ENCODE measurements at regions not wholly inside any gene's neighbourhood (a gene's known extent, or its start where the extent isn't known, plus 50 kb on each side); places are given as distances from the start of the nearest gene placed in this dataset.
"Not testable (repeated sequence)": the region's sequence is repeated elsewhere in the genome, so short reads cannot be mapped to it uniquely, and the experiment has no call there.

DNA sequence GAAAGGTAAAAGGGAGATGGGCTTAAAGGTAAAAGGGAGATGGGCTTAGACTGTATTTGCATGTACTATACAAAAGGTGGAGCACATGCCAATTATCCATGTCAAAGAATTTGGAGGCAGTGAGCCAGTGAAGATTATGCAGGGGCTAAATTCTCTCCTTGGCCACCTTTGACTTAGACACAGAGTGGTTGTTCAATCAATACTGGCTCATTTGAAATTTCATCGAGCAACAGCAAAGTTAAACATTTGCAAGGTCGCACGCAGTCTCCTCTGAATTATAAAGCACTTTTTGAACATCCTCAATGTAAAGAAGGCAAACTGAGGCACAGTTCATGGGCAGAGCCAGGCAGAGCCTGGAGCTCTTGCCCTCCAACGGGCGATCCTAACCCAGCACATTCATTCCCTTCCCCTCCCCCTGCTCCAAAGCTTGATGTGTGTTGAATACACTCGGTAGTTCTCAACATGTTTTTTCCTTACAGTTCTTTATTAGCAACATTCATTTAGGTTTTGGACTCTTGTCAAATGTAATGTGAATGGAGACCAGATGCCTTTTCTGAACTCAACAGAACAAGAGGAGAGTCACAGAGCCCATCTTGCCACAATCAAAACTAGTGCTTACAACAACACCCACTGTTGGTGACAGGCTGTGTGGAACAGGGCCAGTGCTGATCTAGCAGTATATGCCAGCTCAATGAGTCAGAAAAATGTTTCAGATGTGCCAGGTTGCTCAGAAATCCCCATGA, 169.7 kb upstream of the G2E3 start:
- Histone ChIP-seq H3K9me3 (ENCODE audit: control insufficient read depth, low read length) (no peaks in the 10 kb centered on the region), H3K4me1 (ENCODE audit: control insufficient read depth, insufficient read depth, low read length, poor library complexity, severe bottlenecking) (no peaks in the 10 kb centered on the region)
- 79 to 96% methylated on average over 3 of the region's 6 CpGs for WGBS, 2 experiments (ENCODE audit: insufficient coverage in 2 of 2)

GRCh38 chr14:30389877-30390385, 169.0 kb upstream of the G2E3 start:
- whole genome bisulfite sequencing, 2 experiments (ENCODE audit: insufficient coverage in 2 of 2): 70 to 81% methylated on average over 3 of the region's 4 CpGs
- Histone ChIP-seq H3K4me3 (ENCODE audit: extremely low read depth, insufficient read depth, low read length, poor library complexity, severe bottlenecking) (no peak overlapping the region), H3K27ac (ENCODE audit: low read depth, low read length, severe bottlenecking) (no peak overlapping the region), H3K9me3 (ENCODE audit: control insufficient read depth, low read length) (no peaks in the 10 kb centered on the region), H3K4me1 (ENCODE audit: control insufficient read depth, insufficient read depth, low read length, poor library complexity, severe bottlenecking) (no peaks in the 10 kb centered on the region), H3K36me3 (ENCODE audit: control insufficient read depth, insufficient read depth, low read length) (no peaks in the 10 kb centered on the region)

More for the DNA sequence above, 169.7 kb upstream of the G2E3 start:
- Histone ChIP-seq H3K27ac (ENCODE audit: low read depth, low read length, severe bottlenecking) (no peak overlapping the region), H3K36me3 (ENCODE audit: control insufficient read depth, insufficient read depth, low read length) (no peaks in the 10 kb centered on the region), H3K4me3 (ENCODE audit: extremely low read depth, insufficient read depth, low read length, poor library complexity, severe bottlenecking) (no peak overlapping the region)

DNA sequence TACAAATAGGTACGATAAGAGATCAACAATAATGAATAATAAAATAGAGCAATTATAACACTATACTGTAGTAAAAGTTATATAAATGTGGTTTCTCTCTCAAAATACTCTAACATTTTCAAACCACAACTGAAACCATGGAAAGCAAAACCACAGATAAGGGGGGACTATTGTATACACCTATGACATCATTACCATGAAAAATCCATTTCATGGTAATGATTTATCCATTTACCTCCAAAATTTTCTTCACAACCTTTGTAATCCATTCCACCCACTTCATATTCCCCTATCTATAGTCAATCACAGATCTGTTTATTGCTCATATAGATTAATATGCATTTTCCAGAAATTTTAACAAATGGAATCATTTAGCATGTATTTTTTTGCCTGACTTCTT, 163.9 kb upstream of the G2E3 start:
- WGBS, 2 experiments (ENCODE audit: insufficient coverage in 2 of 2): no CpG with 5 or more reads among the region's 1 CpG
- H3K36me3 ChIP-seq (ENCODE audit: control insufficient read depth, insufficient read depth, low read length): no peaks in the 10 kb centered on the region
- H3K4me1 ChIP-seq (ENCODE audit: control insufficient read depth, insufficient read depth, low read length, poor library complexity, severe bottlenecking): no peaks in the 10 kb centered on the region

DNA sequence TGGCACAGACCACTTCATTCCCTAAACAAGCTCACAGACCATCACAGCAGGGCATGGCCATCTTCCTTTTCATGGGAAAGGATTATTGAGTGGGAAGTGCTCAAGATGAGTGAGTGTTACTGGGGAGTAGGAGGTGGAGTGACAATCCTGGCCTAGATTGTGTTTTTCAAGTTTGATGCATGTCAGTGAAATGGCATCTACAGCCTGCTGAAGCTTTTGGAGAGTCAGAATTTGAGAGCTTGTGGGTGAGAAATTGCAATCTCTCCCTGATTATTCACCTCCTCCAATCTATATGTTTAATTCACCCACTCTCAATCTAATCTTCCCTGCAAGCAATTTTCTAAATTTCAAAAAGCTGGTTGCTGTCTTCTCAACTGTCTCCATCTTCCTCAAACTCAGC, 156.1 kb upstream of the G2E3 start:
- no peak overlapping the region for H3K4me3 ChIP-seq (ENCODE audit: extremely low read depth, insufficient read depth, low read length, poor library complexity, severe bottlenecking)
- H3K4me1 ChIP-seq (ENCODE audit: control insufficient read depth, insufficient read depth, low read length, poor library complexity, severe bottlenecking): no peaks in the 10 kb centered on the region
- H3K36me3 ChIP-seq (ENCODE audit: control insufficient read depth, insufficient read depth, low read length): no peaks in the 10 kb centered on the region
- no peaks in the 10 kb centered on the region for H3K9me3 ChIP-seq (ENCODE audit: control insufficient read depth, low read length)
- no peak overlapping the region for H3K27ac ChIP-seq (ENCODE audit: low read depth, low read length, severe bottlenecking)

More for the DNA sequence above, 163.9 kb upstream of the G2E3 start:
- H3K27ac ChIP-seq (ENCODE audit: low read depth, low read length, severe bottlenecking): no peak overlapping the region
- H3K9me3 ChIP-seq (ENCODE audit: control insufficient read depth, low read length): no peaks in the 10 kb centered on the region
- no peak overlapping the region for H3K4me3 ChIP-seq (ENCODE audit: extremely low read depth, insufficient read depth, low read length, poor library complexity, severe bottlenecking)

DNA sequence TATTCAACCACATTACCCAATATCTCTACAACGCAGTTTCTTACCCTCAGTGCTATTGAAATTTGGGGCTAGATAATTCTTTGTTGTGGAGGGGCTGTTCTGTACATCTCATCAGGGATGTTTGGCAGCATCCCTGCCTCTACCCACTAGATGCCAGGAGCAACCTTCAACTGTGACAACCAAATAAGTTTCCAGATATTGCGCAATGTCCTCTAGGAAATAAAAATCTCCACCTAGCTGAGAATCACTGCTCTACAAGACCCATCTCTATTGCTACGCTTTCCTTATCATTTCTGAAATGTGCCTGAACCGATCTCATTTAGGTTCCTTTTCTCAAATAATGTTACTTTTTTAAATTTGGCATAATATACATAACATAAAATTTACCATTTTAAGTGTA, 155.2 kb upstream of the G2E3 start:
- no peak overlapping the region for H3K4me3 ChIP-seq (ENCODE audit: extremely low read depth, insufficient read depth, low read length, poor library complexity, severe bottlenecking)
- no peaks in the 10 kb centered on the region for H3K36me3 ChIP-seq (ENCODE audit: control insufficient read depth, insufficient read depth, low read length)
- 90 to 100% methylated on average over 1 of the region's 4 CpGs for WGBS, 2 experiments (ENCODE audit: insufficient coverage in 2 of 2)
- H3K4me1 ChIP-seq (ENCODE audit: control insufficient read depth, insufficient read depth, low read length, poor library complexity, severe bottlenecking): no peaks in the 10 kb centered on the region
- H3K9me3 ChIP-seq (ENCODE audit: control insufficient read depth, low read length): no peaks in the 10 kb centered on the region
- no peak overlapping the region for H3K27ac ChIP-seq (ENCODE audit: low read depth, low read length, severe bottlenecking)

DNA sequence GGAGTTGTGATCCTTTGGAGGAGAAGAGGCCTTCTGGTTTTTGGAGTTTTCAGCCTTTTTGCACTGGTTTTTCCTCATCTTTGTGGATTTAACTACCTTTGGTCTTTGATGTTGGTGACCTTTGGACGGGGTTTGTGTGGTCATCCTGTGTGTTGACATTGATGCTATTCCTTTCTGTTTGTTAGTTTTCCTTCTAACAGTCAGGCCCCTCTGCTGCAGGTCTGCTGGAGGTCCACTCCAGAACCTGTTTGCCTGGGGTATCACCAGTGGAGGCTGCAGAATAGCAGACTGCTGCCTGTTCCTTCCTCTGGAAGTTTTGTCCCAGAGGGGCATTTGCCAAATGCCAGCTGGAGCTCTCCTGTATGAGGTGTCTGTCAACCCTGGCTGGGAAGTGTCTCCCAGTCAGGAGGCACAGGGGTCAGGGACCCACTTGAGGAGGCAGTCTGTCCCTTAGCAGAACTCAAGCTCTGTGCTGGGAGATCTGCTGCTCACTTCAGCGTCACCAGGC, 149.4 kb upstream of the G2E3 start:
- H3K27ac ChIP-seq (ENCODE audit: low read depth, low read length, severe bottlenecking); H3K4me1 ChIP-seq (ENCODE audit: control insufficient read depth, insufficient read depth, low read length, poor library complexity, severe bottlenecking); H3K36me3 ChIP-seq (ENCODE audit: control insufficient read depth, insufficient read depth, low read length); H3K9me3 ChIP-seq (ENCODE audit: control insufficient read depth, low read length); H3K4me3 ChIP-seq (ENCODE audit: extremely low read depth, insufficient read depth, low read length, poor library complexity, severe bottlenecking): not testable (repeated sequence)
- WGBS, 2 experiments (ENCODE audit: insufficient coverage in 2 of 2): 94 to 100% methylated on average over 2 of the region's 2 CpGs

DNA sequence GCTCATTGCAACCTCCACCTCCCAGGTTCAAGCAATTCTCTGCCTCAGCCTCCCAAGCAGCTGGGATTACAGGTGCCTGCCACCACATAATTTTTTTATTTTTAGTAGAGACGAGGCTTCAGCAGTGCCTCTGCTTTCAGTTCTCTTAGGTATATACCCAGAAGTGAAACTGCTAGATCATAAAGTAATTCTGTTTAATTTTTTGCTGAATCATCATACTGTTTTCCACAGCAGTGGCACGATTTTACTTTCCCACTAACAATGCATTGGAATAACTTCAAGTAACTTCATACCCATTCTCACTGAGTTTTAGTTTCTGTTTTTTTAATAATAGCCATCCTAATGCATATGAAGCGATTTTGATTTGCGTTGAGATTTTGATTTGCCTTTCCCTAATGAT, 148.0 kb upstream of the G2E3 start:
- Histone ChIP-seq H3K4me3 (ENCODE audit: extremely low read depth, insufficient read depth, low read length, poor library complexity, severe bottlenecking) (no peak overlapping the region), H3K4me1 (ENCODE audit: control insufficient read depth, insufficient read depth, low read length, poor library complexity, severe bottlenecking) (no peaks in the 10 kb centered on the region), H3K36me3 (ENCODE audit: control insufficient read depth, insufficient read depth, low read length) (no peaks in the 10 kb centered on the region), H3K9me3 (ENCODE audit: control insufficient read depth, low read length) (no peaks in the 10 kb centered on the region), H3K27ac (ENCODE audit: low read depth, low read length, severe bottlenecking) (no peak overlapping the region)
- no CpG with 5 or more reads among the region's 4 CpGs for WGBS, 2 experiments (ENCODE audit: insufficient coverage in 2 of 2)

DNA sequence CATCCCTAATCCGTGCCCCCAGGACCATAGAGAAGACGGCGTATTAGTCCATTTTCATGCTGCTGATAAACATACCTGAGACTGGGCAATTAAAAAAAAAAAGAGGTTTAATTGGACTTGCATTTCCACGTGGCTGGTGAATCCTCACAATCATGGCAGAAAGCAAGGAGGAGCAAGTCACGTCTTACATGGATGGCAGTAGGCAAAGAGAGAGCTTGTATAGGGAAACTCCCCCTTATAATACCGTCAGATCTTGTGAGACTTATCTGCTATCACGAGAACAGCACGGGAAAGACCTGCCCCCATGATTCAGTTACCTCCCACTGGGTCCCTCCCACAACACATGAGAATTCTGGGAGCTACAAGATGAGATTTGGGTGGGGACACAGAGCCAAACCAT, 145.8 kb upstream of the G2E3 start:
- not testable (repeated sequence) for H3K4me1 ChIP-seq (ENCODE audit: control insufficient read depth, insufficient read depth, low read length, poor library complexity, severe bottlenecking); H3K27ac ChIP-seq (ENCODE audit: low read depth, low read length, severe bottlenecking); H3K4me3 ChIP-seq (ENCODE audit: extremely low read depth, insufficient read depth, low read length, poor library complexity, severe bottlenecking); H3K36me3 ChIP-seq (ENCODE audit: control insufficient read depth, insufficient read depth, low read length); H3K9me3 ChIP-seq (ENCODE audit: control insufficient read depth, low read length)
- WGBS, 2 experiments (ENCODE audit: insufficient coverage in 2 of 2): 94 to 95% methylated on average over 3 to 4 of the region's 8 CpGs

GRCh38 chr14:30417121-30417520, 141.8 kb upstream of the G2E3 start:
- Histone ChIP-seq H3K9me3 (ENCODE audit: control insufficient read depth, low read length) (no peaks in the 10 kb centered on the region), H3K36me3 (ENCODE audit: control insufficient read depth, insufficient read depth, low read length) (no peaks in the 10 kb centered on the region), H3K4me1 (ENCODE audit: control insufficient read depth, insufficient read depth, low read length, poor library complexity, severe bottlenecking) (no peaks in the 10 kb centered on the region), H3K27ac (ENCODE audit: low read depth, low read length, severe bottlenecking) (no peak overlapping the region), H3K4me3 (ENCODE audit: extremely low read depth, insufficient read depth, low read length, poor library complexity, severe bottlenecking) (no peak overlapping the region)
- WGBS, 2 experiments (ENCODE audit: insufficient coverage in 2 of 2): no CpG with 5 or more reads among the region's 1 CpG

DNA sequence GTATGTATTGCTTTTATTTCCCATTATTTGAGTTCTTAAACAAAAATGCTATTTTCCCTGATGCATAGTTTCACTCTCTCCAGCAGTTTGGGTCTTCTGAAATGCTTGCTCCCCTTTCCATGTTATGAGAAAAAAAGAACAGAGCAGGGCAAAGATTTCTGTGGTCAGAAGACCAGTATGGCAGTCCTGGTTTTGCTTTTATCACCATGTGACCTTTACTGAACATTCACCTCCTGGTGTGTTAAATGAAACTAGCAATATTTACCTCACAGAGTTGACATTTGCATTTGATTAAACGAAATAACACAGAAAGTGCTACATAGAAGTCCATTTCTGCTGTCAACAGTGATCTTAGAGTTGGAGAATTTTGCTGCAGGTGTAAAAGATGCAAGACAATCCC, 141.0 kb upstream of the G2E3 start:
- Histone ChIP-seq H3K36me3 (ENCODE audit: control insufficient read depth, insufficient read depth, low read length) (no peaks in the 10 kb centered on the region), H3K27ac (ENCODE audit: low read depth, low read length, severe bottlenecking) (no peak overlapping the region), H3K4me3 (ENCODE audit: extremely low read depth, insufficient read depth, low read length, poor library complexity, severe bottlenecking) (no peak overlapping the region), H3K9me3 (ENCODE audit: control insufficient read depth, low read length) (no peaks in the 10 kb centered on the region), H3K4me1 (ENCODE audit: control insufficient read depth, insufficient read depth, low read length, poor library complexity, severe bottlenecking) (no peaks in the 10 kb centered on the region)
- 80% methylated on average over 1 of the region's 1 CpG; no CpG with 5 or more reads in 1 of the 2 experiments for WGBS, 2 experiments (ENCODE audit: insufficient coverage in 2 of 2)

DNA sequence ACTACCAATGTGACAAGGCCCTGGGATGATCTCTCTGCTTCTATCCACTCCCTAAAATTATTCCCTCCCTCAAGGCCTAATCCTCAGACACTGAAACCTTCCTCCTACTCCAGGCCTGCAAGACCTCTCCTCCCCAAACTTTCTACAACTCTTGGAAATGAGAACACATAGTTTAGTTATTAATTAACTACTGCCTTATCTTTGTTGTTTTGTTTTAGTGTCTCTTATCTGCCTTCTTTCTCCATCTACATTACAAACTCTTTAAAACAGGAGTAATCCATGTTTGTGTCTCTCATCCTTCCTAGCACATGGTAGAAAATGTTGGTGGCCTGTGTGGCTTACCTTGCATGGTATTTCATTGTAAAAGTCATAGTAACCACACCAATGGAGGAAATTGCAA, 139.9 kb upstream of the G2E3 start:
- no peaks in the 10 kb centered on the region for H3K36me3 ChIP-seq (ENCODE audit: control insufficient read depth, insufficient read depth, low read length)
- H3K4me3 ChIP-seq (ENCODE audit: extremely low read depth, insufficient read depth, low read length, poor library complexity, severe bottlenecking): no peak overlapping the region
- no peaks in the 10 kb centered on the region for H3K9me3 ChIP-seq (ENCODE audit: control insufficient read depth, low read length)
- H3K4me1 ChIP-seq (ENCODE audit: control insufficient read depth, insufficient read depth, low read length, poor library complexity, severe bottlenecking): no peaks in the 10 kb centered on the region
- no peak overlapping the region for H3K27ac ChIP-seq (ENCODE audit: low read depth, low read length, severe bottlenecking)
